Kidney (tissue), 13 donors: ENCODE measurements at regions not wholly inside any gene's neighbourhood (a gene's known extent, or its start where the extent isn't known, plus 50 kb on each side); places are given as distances from the start of the nearest gene placed in this dataset.

Experiments
- DNase-seq, 5 donors: peaks; one replicate each; pipeline ENCODE4 v3.0.0-alpha.2; 2013 to 2020
- FAIRE-seq: peaks from 2 replicates; lab custom pipeline; 2012; peaks lifted over from hg19 to GRCh38; lab: Jason Lieb, UNC
- H3K27ac ChIP-seq, 2 donors: one replicate each; pipeline ENCODE4 v1.7.0; 2013; ENCODE audit warnings: low read depth in 2 of 2, low read length in 2 of 2, inconsistent platforms in 1 of 2
- H3K27me3 ChIP-seq: one replicate; pipeline ENCODE4 v1.7.1; 2013; ENCODE audit warnings: low read length, inconsistent platforms; ENCODE audit not compliant: control insufficient read depth, insufficient read depth
- H3K36me3 ChIP-seq, 3 donors: one replicate each; pipeline versions ENCODE4 v1.7.0 to v1.7.1; 2013; ENCODE audit warnings: low read length in 3 of 3, control low read depth in 1 of 3, inconsistent platforms in 1 of 3; ENCODE audit not compliant: insufficient read depth in 3 of 3, control insufficient read depth in 2 of 3
- H3K4me1 ChIP-seq, 3 donors: one replicate each; pipeline versions ENCODE4 v1.7.0 to v1.7.1; 2013; ENCODE audit warnings: low read length in 3 of 3, inconsistent platforms in 1 of 3, low read depth in 1 of 3; ENCODE audit not compliant: control insufficient read depth in 2 of 3, insufficient read depth in 2 of 3
- H3K4me3 ChIP-seq, 3 donors: one replicate each; pipeline versions ENCODE4 v1.7.0 to v1.8.1; 2013; ENCODE audit warnings: low read length in 3 of 3, control low read depth in 1 of 3, inconsistent platforms in 1 of 3
- H3K9ac ChIP-seq, 3 donors: one replicate each; pipeline versions ENCODE4 v1.7.0 to v1.7.1; 2013; ENCODE audit warnings: low read length in 3 of 3, control low read depth in 1 of 3, inconsistent platforms in 1 of 3
- H3K9me3 ChIP-seq, 3 donors: one replicate each; pipeline versions ENCODE4 v1.7.0 to v1.7.1; 2013; ENCODE audit warnings: low read length in 3 of 3, control low read depth in 1 of 3, inconsistent platforms in 1 of 3; ENCODE audit not compliant: control insufficient read depth in 2 of 3, insufficient read depth in 1 of 3
- CTCF ChIP-seq: IDR thresholded peaks from 3 replicates; pipeline ENCODE4 v1.5.1; 2012; ENCODE audit warnings: mild to moderate bottlenecking, moderate library complexity, borderline replicate concordance; ENCODE audit not compliant: insufficient read depth; ENCODE audit errors: extremely low read depth
- intact Hi-C: fragments of 100-400 bp; cut with DNase I; formaldehyde crosslinking; loops from one replicate; pipeline ENCODE4 v1.11.1; 2022
- donor health status: control.
- donor health status: control.
- donor health status: control.
- donor health status: control.
- donor health status: control.
- donor health status: DM: yes; HTN: yes; CAD: no.
- donor health status: Normal renal cell carcinoma (clear cell type).

DNA sequence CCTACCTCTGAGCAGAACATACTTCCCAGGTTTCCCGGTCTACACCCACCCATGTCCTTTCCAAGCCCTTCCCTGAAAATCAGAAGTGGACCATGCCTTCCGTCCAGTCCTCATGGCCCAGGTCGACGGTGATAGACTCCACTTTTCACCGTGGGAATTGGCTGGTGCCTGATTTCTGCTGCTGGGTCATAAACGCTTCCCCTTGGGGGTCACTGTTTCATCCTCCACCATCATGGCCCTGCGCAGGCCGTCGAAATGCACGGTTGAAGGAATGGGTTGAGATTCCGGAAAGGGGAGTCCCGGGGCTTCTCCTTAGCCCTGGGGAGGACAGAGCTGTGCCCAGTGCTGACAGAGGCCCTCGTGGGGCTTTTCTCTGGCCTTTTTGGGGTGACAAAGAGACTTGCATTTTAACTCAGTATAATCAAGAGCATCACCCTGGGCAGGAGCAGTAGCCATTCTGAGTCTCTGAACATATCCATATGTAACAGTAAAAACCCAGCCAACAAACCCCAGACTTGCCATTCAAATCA is 75.5 kb downstream of the SOX1 start:
- TF ChIP-seq CTCF, result no peak
- intact Hi-C loops, result no loop called here
- H3K4me1 ChIP-seq, result no peaks in the 10 kb centered on the region
- H3K27me3 ChIP-seq, result no peaks in the 10 kb centered on the region
- no peaks in the 10 kb centered on the region for H3K9me3 ChIP-seq
- no peak for FAIRE-seq
- H3K9ac ChIP-seq, result no peak overlapping the region
- H3K27ac ChIP-seq, result no peak overlapping the region
- H3K4me3 ChIP-seq, result no peak overlapping the region
- no peaks in the 10 kb centered on the region for H3K36me3 ChIP-seq
- DNase-seq, result peak in 1 of 5 donors; percentile 10

DNA sequence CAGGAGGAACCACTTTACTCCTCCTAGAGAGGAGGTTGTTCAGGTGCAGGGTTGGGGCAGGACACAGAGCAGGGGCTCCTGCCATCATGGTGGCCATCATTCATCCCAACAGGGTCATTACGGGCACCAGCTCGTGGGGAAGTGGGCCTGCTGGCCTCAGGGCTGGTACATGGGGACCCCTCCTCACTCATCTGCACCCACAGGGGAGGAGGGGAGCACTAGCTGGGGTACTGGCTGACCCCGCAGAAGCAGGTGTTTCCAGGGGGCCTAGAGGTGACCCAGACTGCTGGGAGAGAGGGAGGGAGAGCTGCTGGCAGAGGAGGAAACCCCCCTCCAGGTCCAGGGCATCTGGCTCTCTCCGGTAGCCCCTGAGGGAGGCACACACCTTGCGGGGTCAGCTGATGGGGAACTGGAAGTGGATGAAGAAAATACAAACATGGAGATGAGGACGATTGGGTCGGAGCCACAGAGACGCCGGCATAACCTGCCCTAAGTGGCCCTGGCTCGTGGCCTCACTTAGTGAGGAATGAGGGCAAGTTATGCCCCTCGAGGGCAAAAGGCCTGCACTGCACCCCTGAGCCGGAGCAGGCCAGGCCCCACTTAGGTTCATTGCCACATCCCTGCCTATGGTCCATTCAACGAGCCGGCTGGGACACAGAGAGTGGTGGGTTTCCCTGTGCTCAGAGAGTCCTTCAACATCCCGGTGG is 76.2 kb downstream of the SOX1 start:
- Histone ChIP-seq H3K9ac (no peak overlapping the region), H3K9me3 (no peaks in the 10 kb centered on the region), H3K4me1 (no peaks in the 10 kb centered on the region), H3K27me3 (no peaks in the 10 kb centered on the region), H3K36me3 (no peaks in the 10 kb centered on the region), H3K4me3 (no peak overlapping the region), H3K27ac (no peak overlapping the region)
- DNase-seq (peak in 1 of 5 donors; percentile 30), FAIRE-seq (no peak)
- intact Hi-C loops, result no loop called here
- no peak for TF ChIP-seq CTCF

GRCh38 chr13:112143753-112144615 is 77.0 kb downstream of the SOX1 start:
- Histone ChIP-seq H3K4me1 (no peaks in the 10 kb centered on the region), H3K9me3 (no peaks in the 10 kb centered on the region), H3K27me3 (no peaks in the 10 kb centered on the region), H3K36me3 (no peaks in the 10 kb centered on the region), H3K4me3 (no peak overlapping the region), H3K9ac (no peak overlapping the region), H3K27ac (no peak overlapping the region)
- no peak for TF ChIP-seq CTCF
- peak in 1 of 5 donors; percentile 20 for DNase-seq
- intact Hi-C loops, result no loop called here
- no peak for FAIRE-seq
